Activated CD8-positive, alpha-beta memory T cell treated with anti-CD3 and anti-CD28 coated beads for 24 hours (primary cell): ENCODE measurements at regions not wholly inside any gene's neighbourhood (a gene's known extent, or its start where the extent isn't known, plus 50 kb on each side); places are given as distances from the start of the nearest gene placed in this dataset.

Experiments used
- DNase-seq: peaks from one replicate; pipeline ENCODE4 v3.0.0-alpha.2; 2020

- DNase-seq = no peak
Measured at GRCh38 chr9:90948156-90948555, 146.5 kb downstream of the SYK start.

GRCh38 chr9:90950600-90950999 lies 149.0 kb downstream of the SYK start:
- DNase-seq = no peak

GRCh38 chr9:90953200-90953599 lies 151.6 kb downstream of the SYK start:
- no peak for DNase-seq

- DNase-seq = no peak
Measured at GRCh38 chr9:90953805-90954204, 152.2 kb downstream of the SYK start.

GRCh38 chr9:90956026-90956810 lies 154.6 kb downstream of the SYK start:
- DNase-seq = no peak

- DNase-seq = no peak
Measured at GRCh38 chr9:90958328-90958727, 156.7 kb downstream of the SYK start.

GRCh38 chr9:90960941-90961340 lies 159.3 kb downstream of the SYK start:
- peak; percentile 11 for DNase-seq

GRCh38 chr9:90961375-90961774 lies 159.8 kb downstream of the SYK start:
- DNase-seq = no peak

- DNase-seq = no peak
Measured at GRCh38 chr9:90964101-90965020, 162.7 kb downstream of the SYK start.

- DNase-seq = no peak
Measured at GRCh38 chr9:90965226-90966030, 163.8 kb downstream of the SYK start.

GRCh38 chr9:90966031-90966290 lies 164.3 kb downstream of the SYK start:
- no peak for DNase-seq

- DNase-seq = no peak
Measured at GRCh38 chr9:90966480-90967144, 165.0 kb downstream of the SYK start.

GRCh38 chr9:90967145-90967538 lies 165.5 kb downstream of the SYK start:
- DNase-seq = no peak

- DNase-seq = no peak
Measured at GRCh38 chr9:90969021-90969675, 167.5 kb downstream of the SYK start.

GRCh38 chr9:90970608-90971007 lies 169.0 kb downstream of the SYK start:
- DNase-seq = no peak

GRCh38 chr9:90972057-90972456 lies 170.4 kb downstream of the SYK start:
- no peak for DNase-seq

GRCh38 chr9:90974016-90974415 lies 172.4 kb downstream of the SYK start:
- DNase-seq = no peak

GRCh38 chr9:90974643-90975245 lies 173.1 kb downstream of the SYK start:
- DNase-seq = no peak

- DNase-seq = no peak
Measured at GRCh38 chr9:90975781-90976538, 174.3 kb downstream of the SYK start.

GRCh38 chr9:90979138-90979551 lies 177.5 kb downstream of the SYK start:
- no peak for DNase-seq

- no peak for DNase-seq
Measured at GRCh38 chr9:90979639-90980038, 178.0 kb downstream of the SYK start.
